Parathyroid adenoma (tissue), 2 donors: ENCODE measurements at regions not wholly inside any gene's neighbourhood (a gene's known extent, or its start where the extent isn't known, plus 50 kb on each side); places are given as distances from the start of the nearest gene placed in this dataset.

Experiments used
- H2AFZ ChIP-seq: fragments of 300-600 bp; sonication (generic); one replicate; pipeline ENCODE4 v1.7.0; 2017; ENCODE audit warnings: antibody characterized with exemption, mild to moderate bottlenecking
- H3K27ac ChIP-seq: fragments of 300-600 bp; sonication (generic); one replicate; pipeline ENCODE4 v1.7.0; 2017
- H3K27me3 ChIP-seq: fragments of 300-600 bp; sonication (generic); one replicate; pipeline ENCODE4 v1.7.0; 2017; ENCODE audit warnings: low read length; ENCODE audit not compliant: control insufficient read depth, insufficient read depth
- H3K36me3 ChIP-seq: fragments of 300-600 bp; sonication (generic); one replicate; pipeline ENCODE4 v1.7.0; 2017; ENCODE audit warnings: low read length; ENCODE audit not compliant: control insufficient read depth, insufficient read depth
- H3K4me1 ChIP-seq: fragments of 300-600 bp; sonication (generic); one replicate; pipeline ENCODE4 v1.7.0; 2017; ENCODE audit warnings: control low read depth
- H3K4me2 ChIP-seq: fragments of 300-600 bp; sonication (generic); one replicate; pipeline ENCODE4 v1.7.0; 2017; ENCODE audit warnings: low read length
- H3K4me3 ChIP-seq: fragments of 300-600 bp; sonication (generic); one replicate; pipeline ENCODE4 v1.7.0; 2017; ENCODE audit warnings: low read depth, low read length
- H3K79me2 ChIP-seq: fragments of 300-600 bp; sonication (generic); one replicate; pipeline ENCODE4 v1.7.0; 2017; ENCODE audit warnings: control low read depth
- H3K9ac ChIP-seq: fragments of 300-600 bp; sonication (generic); one replicate; pipeline ENCODE4 v1.7.0; 2017; ENCODE audit warnings: mild to moderate bottlenecking
- H3K9me3 ChIP-seq: fragments of 300-600 bp; sonication (generic); one replicate; pipeline ENCODE4 v1.7.0; 2017; ENCODE audit warnings: low read length; ENCODE audit not compliant: control insufficient read depth
- TF ChIP-seq, protein P1 (sequence below): fragments of 300-600 bp; sonication (generic); IDR thresholded peaks from one replicate; pipeline ENCODE4 v1.7.0; 2017; ENCODE audit warnings: antibody characterized with exemption, mild to moderate bottlenecking
- donor health status: primary hyperparathyroidism.

DNA sequence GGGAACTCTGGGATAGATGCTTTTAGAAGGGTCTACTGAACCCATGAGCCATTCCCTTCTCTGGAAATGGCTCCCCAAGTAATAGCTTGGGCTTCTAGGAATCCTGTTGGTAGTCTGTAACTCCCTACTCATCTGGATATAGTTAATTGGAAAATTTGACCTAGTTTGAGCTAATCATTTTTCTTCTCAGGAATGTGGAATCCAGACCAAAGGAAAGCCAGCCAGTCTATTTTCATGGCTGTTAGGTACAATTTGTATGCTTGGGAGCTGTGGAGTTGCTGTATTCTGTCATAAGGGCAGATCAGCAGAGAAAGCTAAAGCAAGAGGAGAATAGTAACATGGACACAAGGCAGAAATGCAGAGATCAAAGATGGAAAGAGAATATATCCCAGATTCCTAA, 71.6 kb upstream of the C1GALT1 start:
- no peaks in the 10 kb centered on the region for H3K79me2 ChIP-seq
- H3K9ac ChIP-seq: no peak overlapping the region
- no peaks in the 10 kb centered on the region for H3K9me3 ChIP-seq
- no peak overlapping the region for H3K27ac ChIP-seq
- no peaks in the 10 kb centered on the region for H3K27me3 ChIP-seq
- peaks cover 3% of the 10 kb centered on the region for H3K36me3 ChIP-seq
- no peak overlapping the region for H3K4me3 ChIP-seq
- H3K4me2 ChIP-seq: no peak overlapping the region
- no peak overlapping the region for H2AFZ ChIP-seq
- TF ChIP-seq, protein P1, sequence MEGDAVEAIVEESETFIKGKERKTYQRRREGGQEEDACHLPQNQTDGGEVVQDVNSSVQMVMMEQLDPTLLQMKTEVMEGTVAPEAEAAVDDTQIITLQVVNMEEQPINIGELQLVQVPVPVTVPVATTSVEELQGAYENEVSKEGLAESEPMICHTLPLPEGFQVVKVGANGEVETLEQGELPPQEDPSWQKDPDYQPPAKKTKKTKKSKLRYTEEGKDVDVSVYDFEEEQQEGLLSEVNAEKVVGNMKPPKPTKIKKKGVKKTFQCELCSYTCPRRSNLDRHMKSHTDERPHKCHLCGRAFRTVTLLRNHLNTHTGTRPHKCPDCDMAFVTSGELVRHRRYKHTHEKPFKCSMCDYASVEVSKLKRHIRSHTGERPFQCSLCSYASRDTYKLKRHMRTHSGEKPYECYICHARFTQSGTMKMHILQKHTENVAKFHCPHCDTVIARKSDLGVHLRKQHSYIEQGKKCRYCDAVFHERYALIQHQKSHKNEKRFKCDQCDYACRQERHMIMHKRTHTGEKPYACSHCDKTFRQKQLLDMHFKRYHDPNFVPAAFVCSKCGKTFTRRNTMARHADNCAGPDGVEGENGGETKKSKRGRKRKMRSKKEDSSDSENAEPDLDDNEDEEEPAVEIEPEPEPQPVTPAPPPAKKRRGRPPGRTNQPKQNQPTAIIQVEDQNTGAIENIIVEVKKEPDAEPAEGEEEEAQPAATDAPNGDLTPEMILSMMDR: no peak
- peaks cover 3% of the 10 kb centered on the region for H3K4me1 ChIP-seq

DNA sequence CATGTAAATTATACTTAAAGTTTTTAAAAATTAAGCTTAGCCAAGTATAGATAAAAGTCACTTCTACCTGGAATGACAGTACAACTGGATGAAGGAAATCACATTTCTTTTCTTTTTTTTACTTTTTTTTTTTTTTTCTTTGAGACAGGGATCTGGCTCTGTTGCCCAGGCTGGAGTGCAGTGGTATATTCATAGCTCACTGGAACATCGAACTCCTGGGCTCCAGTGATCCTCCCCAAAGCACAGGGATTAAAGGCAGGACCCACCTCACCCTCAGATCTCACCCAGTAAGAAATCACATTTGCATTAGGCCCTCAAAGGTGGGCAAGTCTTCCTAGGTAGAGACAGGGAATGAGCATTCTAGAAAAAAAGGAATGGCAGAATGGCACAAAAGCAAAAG, 69.5 kb upstream of the C1GALT1 start:
- H3K9ac ChIP-seq: no peak overlapping the region
- no peak overlapping the region for H2AFZ ChIP-seq
- H3K4me1 ChIP-seq: peaks cover 6% of the 10 kb centered on the region
- H3K9me3 ChIP-seq: no peaks in the 10 kb centered on the region
- no peaks in the 10 kb centered on the region for H3K27me3 ChIP-seq
- H3K4me3 ChIP-seq: no peak overlapping the region
- peaks cover under 1% of the 10 kb centered on the region for H3K36me3 ChIP-seq
- TF ChIP-seq, protein P1: no peak
- no peak overlapping the region for H3K27ac ChIP-seq
- no peak overlapping the region for H3K4me2 ChIP-seq
- no peaks in the 10 kb centered on the region for H3K79me2 ChIP-seq

DNA sequence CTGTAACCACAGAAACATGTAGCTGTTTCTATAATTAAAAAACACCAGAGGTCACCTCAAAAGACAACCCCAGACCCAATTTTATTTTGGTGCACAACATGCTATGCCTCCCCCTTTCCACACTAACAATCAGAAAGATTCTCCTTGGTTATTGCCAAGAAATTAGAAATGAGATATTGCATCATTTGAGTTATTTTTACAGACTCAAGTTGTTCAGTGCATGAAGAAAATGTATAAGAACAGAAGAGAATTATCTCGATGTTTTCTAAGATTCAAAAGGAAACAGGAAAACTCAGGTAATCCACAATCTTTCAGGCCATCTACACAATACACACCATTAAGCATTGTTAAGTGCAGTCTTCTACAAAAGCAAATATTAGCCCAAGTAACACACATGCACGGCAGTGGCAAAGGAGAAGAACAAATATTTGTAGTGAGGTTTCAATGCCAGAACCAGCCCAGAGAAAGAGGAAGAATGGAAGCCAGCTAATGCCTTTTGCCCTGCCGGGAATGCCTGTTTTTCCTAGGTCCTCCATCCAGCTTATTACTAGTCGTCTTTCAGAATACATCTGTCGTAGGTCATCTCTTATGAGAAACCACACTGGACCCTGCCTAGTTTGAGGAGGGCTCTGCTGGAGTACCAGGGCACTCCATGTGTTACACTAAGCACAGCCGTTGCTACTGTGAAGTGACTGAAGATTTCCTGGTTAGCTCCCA, 67.6 kb upstream of the C1GALT1 start:
- Histone ChIP-seq H3K27me3 (no peaks in the 10 kb centered on the region), H3K4me2 (no peak overlapping the region), H3K27ac (no peak overlapping the region), H3K9me3 (no peaks in the 10 kb centered on the region), H2AFZ (no peak overlapping the region), H3K4me3 (no peak overlapping the region), H3K9ac (no peak overlapping the region), H3K79me2 (no peaks in the 10 kb centered on the region), H3K36me3 (no peaks in the 10 kb centered on the region), H3K4me1 (peaks cover 10% of the 10 kb centered on the region)
- TF ChIP-seq, protein P1: no peak

DNA sequence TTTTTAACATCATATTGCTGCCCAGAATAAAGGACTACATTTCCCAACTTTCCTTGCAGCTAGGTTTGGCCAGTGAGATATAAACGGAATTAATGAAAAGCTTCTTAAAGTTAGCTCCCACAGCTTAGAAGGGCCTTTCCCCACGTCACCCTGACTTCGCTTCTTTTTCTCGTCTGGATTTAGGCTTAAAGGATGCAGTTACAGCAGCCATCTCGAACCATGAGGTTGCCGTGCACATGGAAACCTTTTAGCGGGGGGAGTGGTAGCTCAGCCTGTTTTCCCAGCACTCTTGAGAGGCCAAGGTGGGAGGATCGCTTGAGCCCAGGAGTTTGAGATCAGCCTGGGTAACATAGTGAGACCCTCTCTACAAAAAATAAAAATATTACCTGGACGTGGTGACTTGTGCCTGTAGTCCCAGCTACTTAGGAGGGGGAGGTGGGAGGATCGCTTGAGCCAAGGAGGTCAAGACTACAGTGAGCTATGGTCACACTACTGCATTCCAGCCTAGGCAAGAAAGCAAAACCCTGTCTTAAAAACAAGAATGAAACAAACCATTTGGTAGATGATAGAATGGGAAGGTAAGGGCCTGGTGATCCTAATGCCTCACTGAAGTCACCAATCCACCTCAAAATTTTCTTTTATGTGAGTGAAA, 64.3 kb upstream of the C1GALT1 start:
- H3K4me2 ChIP-seq: no peak overlapping the region
- TF ChIP-seq, protein P1: no peak
- H3K27ac ChIP-seq: no peak overlapping the region
- no peak overlapping the region for H2AFZ ChIP-seq
- H3K4me1 ChIP-seq: peaks cover 10% of the 10 kb centered on the region
- no peak overlapping the region for H3K4me3 ChIP-seq
- no peaks in the 10 kb centered on the region for H3K79me2 ChIP-seq
- H3K27me3 ChIP-seq: no peaks in the 10 kb centered on the region
- H3K9me3 ChIP-seq: no peaks in the 10 kb centered on the region
- H3K9ac ChIP-seq: no peak overlapping the region
- H3K36me3 ChIP-seq: no peaks in the 10 kb centered on the region
